Germinal center (tissue), 1 donor: ENCODE measurements at regions not wholly inside any gene's neighbourhood (a gene's known extent, or its start where the extent isn't known, plus 50 kb on each side); places are given as distances from the start of the nearest gene placed in this dataset.

Experiments used
- DNase-seq: peaks from one replicate; pipeline ENCODE4 v3.0.0; 2012; ENCODE audit warnings: mixed read lengths, low spot score

DNA sequence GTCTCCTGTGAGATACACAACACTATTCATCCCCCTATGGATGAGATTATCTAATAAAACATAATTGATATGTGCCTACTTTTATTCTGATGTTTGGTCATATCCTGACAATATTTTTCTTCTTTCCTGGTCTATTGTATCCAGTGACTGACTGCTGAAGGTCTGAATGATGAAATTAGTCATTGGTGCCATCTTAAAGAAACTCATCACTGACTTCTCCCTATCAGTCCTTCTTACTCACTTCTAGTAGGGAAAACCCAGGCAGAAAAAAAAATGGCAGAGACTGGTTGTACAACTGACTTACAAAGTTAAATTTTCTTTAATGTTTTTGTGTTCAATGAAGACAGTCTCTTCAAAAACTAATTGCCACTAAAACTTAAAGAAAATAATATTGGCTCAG, 377.4 kb downstream of the HTR7 start:
- no peak for DNase-seq

- no peak for DNase-seq
These were observed 376.4 kb downstream of the HTR7 start for GRCh38 chr10:90481326-90481923.

- DNase-seq = no peak
These were observed 373.3 kb downstream of the HTR7 start for GRCh38 chr10:90484518-90484917.

- DNase-seq = no peak
These were observed 363.7 kb downstream of the HTR7 start for GRCh38 chr10:90494183-90494582.

DNA sequence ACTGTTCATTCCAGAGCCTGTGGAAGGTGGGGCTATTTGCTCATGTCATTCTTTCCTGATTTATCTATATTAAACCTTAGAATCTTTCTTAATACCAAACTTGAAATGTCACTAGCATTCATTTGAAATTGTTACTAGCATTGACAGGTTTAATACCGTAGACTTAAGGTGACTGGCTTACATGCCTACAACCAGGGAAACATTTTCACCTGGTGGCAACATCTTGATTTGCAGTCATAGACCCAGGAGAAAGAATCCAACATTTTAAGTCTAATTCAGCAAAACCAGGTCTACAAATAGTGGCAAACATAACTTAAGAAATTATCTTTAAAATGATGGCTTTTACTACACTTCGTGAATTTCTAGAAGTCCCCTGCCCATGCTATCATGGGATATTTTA, 353.7 kb downstream of the HTR7 start:
- no peak for DNase-seq

GRCh38 chr10:90526721-90527120, 331.1 kb downstream of the HTR7 start:
- DNase-seq = no peak

- no peak for DNase-seq
These were observed 327.3 kb downstream of the HTR7 start for GRCh38 chr10:90530521-90530920.

- no peak for DNase-seq
These were observed 300.5 kb downstream of the HTR7 start for GRCh38 chr10:90557385-90557784.

DNA sequence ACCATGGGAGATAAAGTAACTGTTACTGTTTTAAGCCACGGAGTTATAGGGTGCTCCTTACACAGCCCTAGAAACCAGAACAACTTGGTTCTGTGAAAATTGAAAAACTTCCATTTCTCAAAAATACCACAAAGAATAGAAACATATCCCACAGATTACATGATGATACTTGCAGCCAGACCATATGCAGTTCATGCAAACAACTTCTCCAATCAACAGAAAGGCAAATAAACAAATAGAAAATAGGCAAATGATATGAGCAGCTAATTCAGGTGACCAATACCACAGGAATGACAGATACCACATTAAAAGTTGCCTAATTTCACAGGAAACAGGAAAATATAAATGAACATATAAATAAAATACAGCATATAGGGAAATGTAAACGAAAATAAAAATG, 297.5 kb downstream of the HTR7 start:
- no peak for DNase-seq

DNA sequence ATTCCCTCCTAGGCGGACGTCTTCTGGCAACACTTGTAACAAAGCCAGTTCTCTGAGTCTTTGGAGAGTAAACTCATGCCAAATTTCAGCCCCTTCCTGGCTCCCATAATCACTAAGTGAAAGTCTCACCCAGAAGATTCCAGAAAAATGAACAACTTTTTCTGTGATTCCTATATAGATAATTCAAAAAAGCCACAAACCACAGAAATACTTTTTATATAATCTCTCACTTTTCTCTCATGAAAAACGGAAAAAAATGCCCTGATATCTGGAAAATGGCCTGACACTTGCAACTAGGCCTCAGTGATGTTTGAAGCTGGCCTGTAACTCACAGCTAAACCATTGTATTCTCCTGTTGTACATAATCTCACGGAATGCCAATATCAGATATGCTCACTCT, 296.2 kb downstream of the HTR7 start:
- no peak for DNase-seq

- no peak for DNase-seq
These were observed 286.2 kb downstream of the HTR7 start for GRCh38 chr10:90571481-90572258.

- no peak for DNase-seq
These were observed 282.7 kb downstream of the HTR7 start for GRCh38 chr10:90575125-90575524.

DNA sequence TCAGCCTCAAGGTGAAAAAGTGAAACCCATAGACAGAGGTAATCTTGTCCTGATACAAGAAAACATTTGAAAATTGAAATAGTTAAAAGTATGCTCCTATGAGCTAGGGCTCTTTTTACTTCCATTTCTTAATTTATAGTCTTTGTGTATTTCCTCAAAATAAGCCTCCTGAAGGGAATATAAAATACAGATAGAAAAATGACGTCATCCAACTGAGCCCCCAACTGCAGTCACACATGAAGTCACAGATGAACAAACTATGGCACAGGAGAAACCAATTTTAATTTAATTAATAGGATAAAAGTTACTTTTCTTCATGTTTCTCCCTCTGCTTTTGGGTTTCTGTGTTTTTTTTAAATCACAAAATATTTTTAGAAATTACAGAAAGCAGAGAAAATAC, 280.3 kb downstream of the HTR7 start:
- no peak for DNase-seq

GRCh38 chr10:90579602-90580242, 278.1 kb downstream of the HTR7 start:
- DNase-seq = no peak

DNA sequence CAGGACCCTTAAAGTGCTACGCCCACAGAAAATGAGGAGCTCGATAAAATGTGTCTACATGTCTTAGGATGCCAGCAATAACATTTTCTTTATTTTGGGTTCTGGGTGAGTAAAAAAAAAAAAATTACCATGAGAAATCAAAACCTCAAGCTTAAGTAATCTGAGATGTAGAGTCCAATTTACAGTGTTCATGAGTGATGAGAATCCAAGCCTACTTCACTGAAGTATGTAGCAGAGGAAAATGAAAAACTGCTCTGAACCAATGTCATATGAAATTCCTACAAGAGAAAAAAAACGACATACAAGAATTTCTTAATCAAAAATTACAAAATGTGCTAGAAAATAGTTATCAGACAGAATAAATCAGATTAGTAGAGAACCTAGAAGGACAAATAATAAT, 274.4 kb downstream of the HTR7 start:
- DNase-seq = no peak

DNA sequence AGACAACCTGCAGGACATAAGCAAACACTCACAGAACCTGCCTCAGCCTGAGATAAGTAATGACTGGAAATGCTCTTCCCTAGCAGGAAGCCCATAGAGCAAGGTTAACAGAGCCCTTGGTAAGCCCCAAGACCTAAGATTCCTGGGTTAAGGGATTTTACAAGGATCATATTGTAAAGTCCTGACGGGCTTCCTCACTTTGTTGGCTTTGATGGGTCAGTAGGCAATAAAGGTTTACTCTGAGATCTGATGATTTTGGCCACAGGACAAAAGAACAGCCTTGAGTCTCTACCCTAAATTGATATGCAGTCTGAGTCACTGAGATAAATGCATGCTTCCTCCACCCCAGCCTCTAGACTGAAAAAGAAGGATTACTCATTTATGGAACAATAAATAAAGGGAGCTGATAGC, 270.8 kb downstream of the HTR7 start:
- no peak for DNase-seq

GRCh38 chr10:90587561-90587960, 270.3 kb downstream of the HTR7 start:
- DNase-seq = no peak

DNA sequence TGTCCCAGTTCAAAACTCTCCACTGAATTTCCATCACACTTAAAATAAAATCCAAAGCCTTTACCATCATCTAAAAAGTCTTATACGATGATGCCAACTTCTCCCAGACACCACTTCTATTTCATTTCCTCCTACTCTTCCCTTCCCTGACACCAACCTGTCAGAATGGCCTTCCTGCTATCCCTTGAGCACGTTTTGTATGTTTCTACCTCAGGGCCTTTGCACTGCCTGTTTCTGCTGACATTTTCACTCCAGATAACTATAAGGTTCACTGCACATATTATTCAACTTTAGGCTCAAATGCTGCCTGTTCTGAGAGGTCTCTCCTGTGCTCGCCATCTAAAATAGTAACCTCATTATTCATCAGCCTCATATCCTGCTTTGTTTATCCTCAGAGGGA, 269.6 kb downstream of the HTR7 start:
- DNase-seq = no peak

GRCh38 chr10:90589825-90590224, 268.0 kb downstream of the HTR7 start:
- no peak for DNase-seq

- DNase-seq = no peak
These were observed 266.2 kb downstream of the HTR7 start for GRCh38 chr10:90591629-90592028.

DNA sequence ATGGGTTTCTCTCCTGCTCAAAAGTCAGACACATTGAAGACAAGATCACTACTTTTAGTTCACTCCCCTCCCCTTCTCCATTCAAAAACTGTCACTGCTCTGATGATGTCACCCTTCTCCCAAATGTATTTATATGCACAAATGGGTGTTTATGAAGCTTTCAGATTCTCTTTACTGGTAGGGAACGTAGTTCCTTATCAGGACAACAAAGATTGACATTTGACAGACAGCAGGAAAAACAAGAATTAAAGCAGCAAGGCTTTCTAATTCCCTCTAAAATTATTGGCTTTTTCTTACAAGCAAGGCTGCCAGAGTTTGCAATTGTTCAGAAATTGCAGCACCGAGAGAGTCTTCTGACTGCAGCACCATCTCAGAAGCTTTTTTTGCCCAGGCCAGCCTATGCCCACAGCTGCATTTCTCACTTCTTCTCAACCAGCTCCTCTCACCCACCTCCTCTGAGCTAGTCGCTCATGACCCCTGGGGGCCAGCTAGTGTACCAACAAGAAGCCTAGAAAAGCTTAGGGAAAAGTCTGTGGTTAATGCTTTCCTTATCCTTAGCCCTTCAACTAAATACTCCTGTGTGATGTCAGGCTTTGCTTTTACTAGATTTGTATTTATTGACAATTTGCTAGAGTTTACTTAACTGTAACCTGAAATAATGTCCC, 265.1 kb downstream of the HTR7 start:
- peak; percentile 14 for DNase-seq

DNA sequence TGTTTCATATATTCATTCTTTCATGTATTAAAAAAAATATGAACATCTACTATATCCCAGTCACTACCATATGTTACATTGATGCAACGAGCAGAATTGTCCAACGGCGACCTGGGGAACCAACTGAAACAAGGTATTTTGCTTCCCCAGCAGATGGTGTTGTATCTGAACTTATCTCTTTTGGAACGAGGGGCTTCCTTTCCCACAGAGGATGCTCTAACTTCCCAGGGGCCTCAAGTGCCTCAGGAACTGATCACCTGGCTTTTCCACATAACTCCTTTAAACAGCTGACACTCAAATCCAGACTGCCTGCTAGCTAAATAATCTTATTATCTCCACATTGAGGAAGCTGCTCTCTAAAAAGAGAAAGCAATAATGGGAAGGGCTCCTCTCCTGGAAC, 259.3 kb downstream of the HTR7 start:
- DNase-seq = no peak
